Body of pancreas (tissue), 4 donors: ENCODE measurements at regions not wholly inside any gene's neighbourhood (a gene's known extent, or its start where the extent isn't known, plus 50 kb on each side); places are given as distances from the start of the nearest gene placed in this dataset.

Experiments used
- POLR2A ChIP-seq, 3 donors: fragments of 450-650 bp; IDR thresholded peaks; one replicate each; pipeline ENCODE4 v1.6.1; 2016; ENCODE audit warnings: antibody characterized with exemption in 3 of 3, mild to moderate bottlenecking in 2 of 3
- TF ChIP-seq, protein P1 (sequence below), 7 experiments: fragments of 450-650 bp in 4 of 7; fragments of 200-600 bp in 3 of 7; sonication (generic) in 3 of 7; IDR thresholded peaks; one replicate each; pipeline ENCODE4 v1.5.1; 2016 to 2019; ENCODE audit warnings: antibody characterized with exemption in 7 of 7

DNA sequence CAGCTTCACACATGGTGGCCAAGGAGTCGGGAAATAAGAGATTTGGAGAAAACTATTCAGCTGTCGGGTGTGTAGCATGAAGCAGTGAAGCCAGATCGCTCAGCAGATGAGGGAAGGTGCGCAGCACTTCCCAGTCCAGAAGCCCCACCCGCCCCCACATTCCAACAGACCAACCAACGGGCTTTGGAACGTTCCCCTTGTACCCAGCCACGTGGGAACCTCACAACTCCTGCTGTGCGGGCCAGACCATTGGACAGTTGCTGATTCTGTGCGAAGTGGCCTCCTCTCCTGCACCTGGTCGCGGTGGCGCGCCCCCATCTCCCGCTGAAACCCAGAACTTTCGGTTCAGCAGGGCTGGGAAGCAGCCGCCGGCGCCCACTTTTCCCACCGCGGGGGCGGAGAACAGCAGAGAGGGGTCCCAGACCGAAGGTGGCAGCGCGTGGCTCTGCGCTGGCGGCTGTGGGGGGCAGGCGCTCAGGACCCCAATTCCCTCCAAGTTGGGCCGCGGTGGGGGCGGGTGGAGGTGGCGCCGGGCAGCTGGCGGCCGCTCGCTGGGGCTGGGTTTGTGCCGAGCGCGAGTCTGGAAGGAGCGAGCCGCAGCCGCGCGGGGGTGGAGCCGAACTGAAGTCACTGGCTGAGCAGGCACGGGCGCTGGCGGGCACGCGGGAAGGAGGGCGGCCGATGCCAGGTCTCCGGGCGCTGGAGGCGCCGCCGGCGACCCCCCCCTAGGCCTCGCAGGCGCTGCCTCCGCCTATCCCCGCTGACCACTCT lies 1301.5 kb upstream of the SORCS1 start:
- TF ChIP-seq, protein P1, sequence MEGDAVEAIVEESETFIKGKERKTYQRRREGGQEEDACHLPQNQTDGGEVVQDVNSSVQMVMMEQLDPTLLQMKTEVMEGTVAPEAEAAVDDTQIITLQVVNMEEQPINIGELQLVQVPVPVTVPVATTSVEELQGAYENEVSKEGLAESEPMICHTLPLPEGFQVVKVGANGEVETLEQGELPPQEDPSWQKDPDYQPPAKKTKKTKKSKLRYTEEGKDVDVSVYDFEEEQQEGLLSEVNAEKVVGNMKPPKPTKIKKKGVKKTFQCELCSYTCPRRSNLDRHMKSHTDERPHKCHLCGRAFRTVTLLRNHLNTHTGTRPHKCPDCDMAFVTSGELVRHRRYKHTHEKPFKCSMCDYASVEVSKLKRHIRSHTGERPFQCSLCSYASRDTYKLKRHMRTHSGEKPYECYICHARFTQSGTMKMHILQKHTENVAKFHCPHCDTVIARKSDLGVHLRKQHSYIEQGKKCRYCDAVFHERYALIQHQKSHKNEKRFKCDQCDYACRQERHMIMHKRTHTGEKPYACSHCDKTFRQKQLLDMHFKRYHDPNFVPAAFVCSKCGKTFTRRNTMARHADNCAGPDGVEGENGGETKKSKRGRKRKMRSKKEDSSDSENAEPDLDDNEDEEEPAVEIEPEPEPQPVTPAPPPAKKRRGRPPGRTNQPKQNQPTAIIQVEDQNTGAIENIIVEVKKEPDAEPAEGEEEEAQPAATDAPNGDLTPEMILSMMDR (IDR thresholded peaks at IDR 0.05): no peak
- peak in 2 of 3 donors; percentile 26 to 32 for TF ChIP-seq POLR2A (IDR thresholded peaks at IDR 0.05)
